Esophagus squamous epithelium (tissue), 5 donors: ENCODE measurements at regions not wholly inside any gene's neighbourhood (a gene's known extent, or its start where the extent isn't known, plus 50 kb on each side); places are given as distances from the start of the nearest gene placed in this dataset.

Source experiments
- DNase-seq: peaks from one replicate; lab custom pipeline; 2025; lab: John Stamatoyannopoulos, UW
- H3K27ac ChIP-seq, 4 donors: fragments of 200-600 bp; sonication (generic); one replicate each; pipeline ENCODE4 v1.5.1; 2016 to 2019; ENCODE audit warnings: mild to moderate bottlenecking in 1 of 4
- H3K27me3 ChIP-seq, 4 donors: fragments of 200-600 bp; sonication (generic); 1 replicate in 3 of 4; 2 replicates in 1 of 4; pipeline versions ENCODE4 v1.5.1 to v1.6.0; 2017 to 2021; ENCODE audit warnings: antibody characterized with exemption in 1 of 4
- H3K36me3 ChIP-seq, 3 donors: fragments of 200-600 bp; sonication (generic); one replicate each; pipeline ENCODE4 v1.5.1; 2016 to 2019
- H3K4me1 ChIP-seq, 3 donors: fragments of 200-600 bp; sonication (generic); one replicate each; pipeline ENCODE4 v1.5.1; 2017 to 2019
- H3K4me3 ChIP-seq, 4 donors: fragments of 200-600 bp; sonication (generic); 1 replicate in 3 of 4; 2 replicates in 1 of 4; pipeline ENCODE4 v1.5.1; 2016 to 2019; ENCODE audit warnings: mild to moderate bottlenecking in 2 of 4, moderate library complexity in 1 of 4
- H3K9me3 ChIP-seq, 3 donors: fragments of 200-600 bp; sonication (generic); one replicate each; pipeline ENCODE4 v1.5.1; 2016 to 2019
- POLR2A ChIP-seq, 4 donors: fragments of 450-650 bp; IDR thresholded peaks; one replicate each; pipeline ENCODE4 v1.6.1; 2017; ENCODE audit warnings: antibody characterized with exemption in 4 of 4, mild to moderate bottlenecking in 4 of 4, moderate library complexity in 3 of 4
- WGBS, 2 donors: methylation state at CpG; one replicate each; pipeline ENCODE4 v1.1.5; 2018; 5-methylcytosine and 5-hydroxymethylcytosine counted together
- intact Hi-C: fragments of 100-400 bp; cut with DNase I; formaldehyde crosslinking; loops from one replicate; pipeline ENCODE4 v1.15.0; 2022
- TF ChIP-seq, protein P1 (sequence below), 6 experiments: fragments of 450-650 bp in 4 of 6; fragments of 200-600 bp in 2 of 6; sonication (generic) in 2 of 6; IDR thresholded peaks; one replicate each; pipeline ENCODE4 v1.5.1; 2016 to 2019; ENCODE audit warnings: antibody characterized with exemption in 6 of 6, mild to moderate bottlenecking in 4 of 6, moderate library complexity in 4 of 6
- donor health status: DM: yes; HTN: yes; CAD: no.

DNA sequence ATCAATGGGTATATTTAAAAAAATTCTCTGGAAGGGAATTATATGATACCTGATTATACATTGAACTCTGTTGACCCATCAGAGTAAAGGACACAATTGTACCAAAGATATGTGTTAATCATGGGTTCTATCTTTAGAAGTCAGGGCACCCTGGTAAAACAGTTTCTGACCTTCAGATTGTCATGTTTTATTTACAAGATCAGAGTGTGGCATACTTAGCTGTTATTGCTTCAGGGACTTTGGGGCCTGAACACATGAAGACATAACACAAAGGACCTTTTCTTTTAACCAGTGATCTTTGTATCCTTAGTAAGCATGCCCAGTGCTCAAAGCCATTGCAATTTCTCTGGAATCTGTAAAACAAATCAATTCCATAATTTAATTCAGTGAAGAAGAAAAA is 204.8 kb upstream of the RPS6KA3 start:
- Histone ChIP-seq H3K36me3 (no peaks in the 10 kb centered on the region), H3K27me3 (no peaks in the 10 kb centered on the region), H3K27ac (no peak overlapping the region), H3K4me1 (no peaks in the 10 kb centered on the region), H3K9me3 (no peaks in the 10 kb centered on the region), H3K4me3 (no peak overlapping the region)
- no peak for TF ChIP-seq POLR2A (IDR thresholded peaks at IDR 0.05)
- TF ChIP-seq, protein P1, sequence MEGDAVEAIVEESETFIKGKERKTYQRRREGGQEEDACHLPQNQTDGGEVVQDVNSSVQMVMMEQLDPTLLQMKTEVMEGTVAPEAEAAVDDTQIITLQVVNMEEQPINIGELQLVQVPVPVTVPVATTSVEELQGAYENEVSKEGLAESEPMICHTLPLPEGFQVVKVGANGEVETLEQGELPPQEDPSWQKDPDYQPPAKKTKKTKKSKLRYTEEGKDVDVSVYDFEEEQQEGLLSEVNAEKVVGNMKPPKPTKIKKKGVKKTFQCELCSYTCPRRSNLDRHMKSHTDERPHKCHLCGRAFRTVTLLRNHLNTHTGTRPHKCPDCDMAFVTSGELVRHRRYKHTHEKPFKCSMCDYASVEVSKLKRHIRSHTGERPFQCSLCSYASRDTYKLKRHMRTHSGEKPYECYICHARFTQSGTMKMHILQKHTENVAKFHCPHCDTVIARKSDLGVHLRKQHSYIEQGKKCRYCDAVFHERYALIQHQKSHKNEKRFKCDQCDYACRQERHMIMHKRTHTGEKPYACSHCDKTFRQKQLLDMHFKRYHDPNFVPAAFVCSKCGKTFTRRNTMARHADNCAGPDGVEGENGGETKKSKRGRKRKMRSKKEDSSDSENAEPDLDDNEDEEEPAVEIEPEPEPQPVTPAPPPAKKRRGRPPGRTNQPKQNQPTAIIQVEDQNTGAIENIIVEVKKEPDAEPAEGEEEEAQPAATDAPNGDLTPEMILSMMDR (IDR thresholded peaks at IDR 0.05), result no peak
- DNase-seq, result no peak
- intact Hi-C loops, result no loop called here

- Histone ChIP-seq H3K4me3 (no peak overlapping the region), H3K4me1 (no peaks in the 10 kb centered on the region), H3K9me3 (no peaks in the 10 kb centered on the region), H3K27ac (no peak overlapping the region), H3K27me3 (no peaks in the 10 kb centered on the region), H3K36me3 (no peaks in the 10 kb centered on the region)
- no peak for DNase-seq
- no peak for TF ChIP-seq POLR2A (IDR thresholded peaks at IDR 0.05)
- TF ChIP-seq, protein P1 (IDR thresholded peaks at IDR 0.05), result no peak
- WGBS, 2 donors, result 50 to 69% methylated on average over 2 to 3 of the region's 3 CpGs
- intact Hi-C loops, result no loop called here
These were observed 196.8 kb upstream of the RPS6KA3 start for GRCh38 chrX:20463296-20464075.

DNA sequence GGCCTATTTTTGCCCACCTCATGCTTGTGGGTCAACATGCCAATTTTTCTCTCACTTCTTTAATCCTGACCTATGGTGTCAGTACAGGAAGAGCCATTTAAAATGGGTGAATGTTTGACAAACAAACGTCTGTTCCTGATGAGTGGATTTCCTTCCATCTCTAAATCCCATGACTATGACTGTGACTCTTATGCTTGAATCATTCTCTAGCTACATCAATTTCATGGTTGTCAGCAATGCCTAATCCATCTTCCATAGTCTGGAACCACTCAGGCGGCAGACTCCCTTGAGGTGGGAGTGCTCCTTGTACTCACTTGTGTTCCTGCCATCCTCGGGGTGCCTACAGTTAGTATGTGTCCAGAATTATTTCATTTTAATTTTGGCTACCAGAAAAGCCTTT is 194.9 kb upstream of the RPS6KA3 start:
- H3K9me3 ChIP-seq, result no peaks in the 10 kb centered on the region
- TF ChIP-seq, protein P1 (IDR thresholded peaks at IDR 0.05), result no peak
- TF ChIP-seq POLR2A (IDR thresholded peaks at IDR 0.05), result no peak
- H3K36me3 ChIP-seq, result no peaks in the 10 kb centered on the region
- intact Hi-C loops, result no loop called here
- 0 to 48% methylated on average over 1 to 3 of the region's 3 CpGs for WGBS, 2 donors
- H3K27ac ChIP-seq, result no peak overlapping the region
- H3K4me3 ChIP-seq, result no peak overlapping the region
- no peak for DNase-seq
- no peaks in the 10 kb centered on the region for H3K27me3 ChIP-seq
- H3K4me1 ChIP-seq, result no peaks in the 10 kb centered on the region

- no peaks in the 10 kb centered on the region for H3K36me3 ChIP-seq
- TF ChIP-seq POLR2A (IDR thresholded peaks at IDR 0.05), result no peak
- TF ChIP-seq, protein P1 (IDR thresholded peaks at IDR 0.05), result no peak
- WGBS, 2 donors, result 11 to 30% methylated on average over 1 of the region's 1 CpG
- no peak overlapping the region for H3K27ac ChIP-seq
- no peak overlapping the region for H3K4me3 ChIP-seq
- DNase-seq, result no peak
- no peaks in the 10 kb centered on the region for H3K27me3 ChIP-seq
- intact Hi-C loops, result no loop called here
- H3K9me3 ChIP-seq, result no peaks in the 10 kb centered on the region
- H3K4me1 ChIP-seq, result no peaks in the 10 kb centered on the region
These were observed 194.3 kb upstream of the RPS6KA3 start for GRCh38 chrX:20461002-20461401.

DNA sequence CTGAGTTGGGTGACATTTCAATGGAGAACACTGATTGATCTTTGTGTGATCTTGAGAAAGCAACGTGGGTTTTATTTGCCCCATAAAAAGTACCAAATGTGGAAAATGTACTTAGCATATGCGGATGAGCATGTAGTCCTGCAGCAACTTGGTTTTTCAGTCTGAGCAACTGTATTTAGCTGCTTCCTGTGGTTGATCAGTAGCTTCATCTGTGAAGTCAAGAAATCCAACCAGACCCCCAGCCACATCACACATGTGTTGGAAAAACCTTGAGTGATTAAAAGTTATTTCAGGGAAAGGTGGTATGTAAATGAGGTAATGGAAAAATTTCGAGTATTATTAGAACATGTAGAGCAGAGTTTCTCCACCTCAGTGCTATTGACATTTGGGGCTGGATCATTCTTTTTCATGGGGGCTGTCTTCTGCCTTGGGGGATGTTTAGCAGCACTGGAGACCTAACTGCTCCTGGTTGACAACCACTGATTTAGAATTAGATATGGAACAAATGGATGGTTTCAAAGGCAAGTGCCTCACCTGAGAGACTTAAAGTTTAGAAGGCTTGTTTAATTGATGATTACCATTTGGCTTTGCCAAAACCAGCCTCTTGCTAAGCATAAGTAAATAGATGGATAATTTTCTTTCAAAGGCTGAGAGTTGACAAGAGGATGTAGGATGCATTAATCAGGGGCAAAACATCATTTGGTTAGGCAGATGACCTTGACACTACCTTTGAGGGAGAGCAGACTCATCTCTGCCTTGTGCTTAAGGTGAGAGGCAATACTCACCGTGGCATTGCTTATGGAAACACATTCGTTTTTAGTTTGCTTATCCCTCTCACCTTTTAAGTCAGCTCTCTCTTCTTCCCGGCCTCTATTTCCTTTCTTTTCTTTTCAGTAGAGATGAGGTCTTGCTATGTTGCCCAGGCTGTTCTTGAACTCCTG is 193.0 kb upstream of the RPS6KA3 start:
- Histone ChIP-seq H3K4me1 (no peaks in the 10 kb centered on the region), H3K27ac (no peak overlapping the region), H3K36me3 (no peaks in the 10 kb centered on the region), H3K27me3 (no peaks in the 10 kb centered on the region), H3K9me3 (no peaks in the 10 kb centered on the region), H3K4me3 (no peak overlapping the region)
- intact Hi-C loops, result no loop called here
- TF ChIP-seq, protein P1 (IDR thresholded peaks at IDR 0.05), result no peak
- TF ChIP-seq POLR2A (IDR thresholded peaks at IDR 0.05), result no peak
- DNase-seq, result no peak
- 40 to 63% methylated on average over 6 of the region's 6 CpGs for WGBS, 2 donors
